Activated naive CD8-positive, alpha-beta T cell treated with anti-CD3 and anti-CD28 coated beads, Interleukin-2, amount 50 U/mL, for 24 hours (primary cell): ENCODE measurements at regions not wholly inside any gene's neighbourhood (a gene's known extent, or its start where the extent isn't known, plus 50 kb on each side); places are given as distances from the start of the nearest gene placed in this dataset.

Experiments used
- ATAC-seq: fragments of 150-1000 bp; cut with Tn5 transposase; one replicate; pipeline ENCODE4 v1.10.0; 2021
- DNase-seq: peaks from one replicate; pipeline ENCODE4 v3.0.0; 2021
- H3K27ac Mint-ChIP-seq: one replicate; pipeline ENCODE4 v1.8.0; 2021; ENCODE audit warnings: mild to moderate bottlenecking, mixed read lengths
- H3K27me3 Mint-ChIP-seq: one replicate; pipeline ENCODE4 v1.8.0; 2021; ENCODE audit warnings: mixed read lengths
- H3K36me3 Mint-ChIP-seq: one replicate; pipeline ENCODE4 v1.8.0; 2021; ENCODE audit warnings: low read depth, mixed read lengths
- H3K4me1 Mint-ChIP-seq: one replicate; pipeline ENCODE4 v1.8.0; 2021; ENCODE audit warnings: mixed read lengths
- H3K4me3 Mint-ChIP-seq: one replicate; pipeline ENCODE4 v1.8.0; 2021; ENCODE audit warnings: mild to moderate bottlenecking, moderate library complexity, mixed read lengths
- H3K9me3 Mint-ChIP-seq: one replicate; pipeline ENCODE4 v1.8.0; 2021; ENCODE audit warnings: mixed read lengths

DNA sequence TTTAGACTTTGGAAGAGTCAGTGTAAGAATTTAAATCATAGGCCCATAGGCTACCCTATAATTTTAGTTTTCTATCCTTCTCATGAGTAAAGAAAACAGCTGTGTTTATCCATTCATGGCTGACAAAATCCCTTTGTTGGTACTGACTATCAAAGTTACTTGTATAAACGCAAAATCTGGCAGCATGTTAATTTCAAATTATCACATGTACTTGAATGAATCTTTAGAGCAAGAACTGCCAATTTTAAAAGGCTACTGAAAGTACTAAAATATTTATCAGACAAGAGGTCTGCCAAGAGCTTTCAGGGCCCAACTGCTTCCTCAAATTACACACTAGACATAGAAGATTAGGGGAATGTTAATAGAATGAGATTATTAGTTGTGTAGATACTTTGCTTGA is 66.6 kb downstream of the MYL12B start:
- H3K4me1 Mint-ChIP-seq = peaks cover 6% of the 10 kb centered on the region
- H3K27me3 Mint-ChIP-seq = peaks cover 4% of the 10 kb centered on the region
- no peaks in the 10 kb centered on the region for H3K36me3 Mint-ChIP-seq
- ATAC-seq = no peak
- no peaks in the 10 kb centered on the region for H3K9me3 Mint-ChIP-seq
- no peak overlapping the region for H3K4me3 Mint-ChIP-seq
- DNase-seq = no peak
- no peak overlapping the region for H3K27ac Mint-ChIP-seq

DNA sequence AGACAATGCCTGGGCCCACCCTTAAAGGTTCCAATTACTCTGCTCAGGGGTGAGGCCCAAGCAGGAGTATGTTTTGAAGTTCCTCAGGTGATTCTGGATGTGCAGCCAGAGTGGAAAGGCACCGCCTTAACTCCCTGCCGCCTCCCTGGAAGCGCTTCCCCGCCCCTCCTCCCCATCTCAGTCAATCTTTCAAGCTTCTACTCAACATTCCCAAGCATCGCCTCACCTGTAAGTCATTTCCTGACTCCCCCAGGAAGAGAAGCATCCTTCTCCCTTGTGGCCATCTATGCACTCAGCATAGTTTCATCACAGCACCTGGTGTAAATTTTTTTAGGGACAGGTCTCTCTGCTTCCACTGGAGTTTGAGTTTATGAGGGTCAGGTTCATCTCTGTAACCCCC is 67.5 kb downstream of the MYL12B start:
- H3K36me3 Mint-ChIP-seq = no peaks in the 10 kb centered on the region
- H3K27ac Mint-ChIP-seq = no peak overlapping the region
- H3K4me1 Mint-ChIP-seq = no peaks in the 10 kb centered on the region
- H3K4me3 Mint-ChIP-seq = no peak overlapping the region
- peaks cover 1% of the 10 kb centered on the region for H3K27me3 Mint-ChIP-seq
- H3K9me3 Mint-ChIP-seq = no peaks in the 10 kb centered on the region
- DNase-seq (no peak), ATAC-seq (no peak)

DNA sequence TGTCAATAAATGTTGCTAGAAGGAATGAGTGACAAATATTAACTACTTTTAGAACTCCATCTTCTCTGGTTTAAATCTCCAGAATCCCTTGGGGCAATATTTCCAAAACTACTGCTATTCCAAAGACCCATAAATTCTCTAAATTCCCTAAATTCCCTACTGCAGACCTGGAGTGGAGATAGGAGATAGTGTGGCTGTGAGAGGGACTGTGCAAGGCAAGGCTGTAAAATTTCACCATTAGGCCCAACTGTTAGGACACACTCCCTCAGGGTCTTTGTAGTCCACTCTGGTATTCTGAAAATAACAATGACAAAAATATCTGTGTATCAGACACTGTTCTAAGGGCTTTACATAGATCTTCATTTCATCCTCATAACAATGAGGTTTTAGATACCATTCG is 67.9 kb downstream of the MYL12B start:
- Mint-ChIP-seq H3K27ac (no peak overlapping the region), H3K4me3 (no peak overlapping the region), H3K4me1 (no peaks in the 10 kb centered on the region), H3K36me3 (no peaks in the 10 kb centered on the region), H3K27me3 (peaks cover 1% of the 10 kb centered on the region), H3K9me3 (no peaks in the 10 kb centered on the region)
- ATAC-seq = no peak
- DNase-seq = no peak

DNA sequence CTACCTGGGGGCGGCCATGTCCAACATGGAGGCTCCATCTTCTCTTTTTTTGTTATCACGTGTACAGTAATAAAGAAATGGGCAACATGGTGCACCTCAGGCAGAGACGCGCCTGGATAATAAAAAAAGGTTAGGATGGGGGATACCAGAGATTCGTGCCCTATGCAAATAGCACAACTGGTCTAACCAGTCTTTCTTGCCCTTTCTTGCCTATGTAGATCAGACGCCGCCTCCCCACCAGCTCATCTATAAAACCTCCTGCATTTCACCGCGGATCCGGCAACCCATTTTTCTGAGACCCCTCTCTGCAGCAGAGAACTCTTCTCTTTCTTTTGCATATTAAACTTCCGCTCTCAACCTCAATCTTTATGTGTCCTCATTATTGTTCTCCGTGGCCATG is 68.7 kb downstream of the MYL12B start:
- peaks cover 1% of the 10 kb centered on the region for H3K27me3 Mint-ChIP-seq
- DNase-seq (no peak), ATAC-seq (no peak)
- H3K27ac Mint-ChIP-seq = no peak overlapping the region
- H3K4me1 Mint-ChIP-seq = no peaks in the 10 kb centered on the region
- no peak overlapping the region for H3K4me3 Mint-ChIP-seq
- H3K9me3 Mint-ChIP-seq = no peaks in the 10 kb centered on the region
- no peaks in the 10 kb centered on the region for H3K36me3 Mint-ChIP-seq

DNA sequence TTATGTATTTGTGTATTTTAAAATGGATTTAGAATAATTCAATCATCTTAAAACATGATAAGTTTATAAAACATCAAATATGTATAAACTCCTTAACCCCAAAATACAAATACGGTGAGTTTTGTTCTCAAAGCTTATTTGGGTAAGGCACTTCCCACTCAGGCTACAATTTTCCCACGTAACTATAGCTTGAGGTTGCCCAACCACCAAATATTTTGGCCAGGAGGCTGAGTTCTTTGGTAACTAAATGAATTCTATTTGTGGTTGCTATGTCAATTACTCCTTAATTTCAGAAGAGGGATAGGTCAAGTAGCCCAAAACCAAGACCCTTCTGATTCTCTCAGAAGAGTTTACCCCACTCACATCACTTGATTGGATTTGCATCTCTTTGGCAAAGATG is 70.4 kb downstream of the MYL12B start:
- Mint-ChIP-seq H3K27me3 (peaks cover 1% of the 10 kb centered on the region), H3K4me3 (no peak overlapping the region), H3K36me3 (no peaks in the 10 kb centered on the region), H3K27ac (no peak overlapping the region), H3K9me3 (no peaks in the 10 kb centered on the region), H3K4me1 (no peaks in the 10 kb centered on the region)
- ATAC-seq = no peak
- DNase-seq = no peak

DNA sequence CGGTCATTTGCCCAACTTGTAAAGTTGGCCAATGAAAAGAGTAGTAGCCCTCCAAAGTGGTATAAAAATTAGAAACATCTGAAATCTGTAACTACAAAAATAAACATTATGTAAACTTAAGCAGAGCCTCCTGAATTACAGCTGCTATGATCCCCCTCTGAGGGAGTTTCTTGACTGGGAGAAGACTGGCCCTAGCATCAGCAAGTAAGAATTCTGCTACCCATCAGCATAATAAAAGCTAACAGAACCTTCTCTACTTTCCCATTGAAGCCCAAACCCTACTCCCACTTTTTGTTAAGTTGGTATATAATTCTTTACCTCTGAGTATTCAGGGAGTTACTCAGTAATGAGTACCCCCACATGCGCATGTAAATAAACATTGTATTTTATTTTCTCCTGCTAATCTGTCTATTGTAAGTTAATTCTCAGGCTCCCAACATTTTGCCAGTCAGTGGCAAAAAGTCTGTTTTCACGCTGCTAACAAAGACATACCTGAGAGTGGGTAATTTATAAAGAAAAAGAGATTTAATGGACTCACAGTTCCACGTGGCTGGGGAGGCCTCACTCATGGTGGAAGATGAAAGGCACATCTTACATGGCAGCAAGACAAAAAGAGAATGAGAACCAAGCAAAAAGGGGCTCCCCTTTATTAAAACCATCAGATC is 71.3 kb downstream of the MYL12B start:
- peaks cover 1% of the 10 kb centered on the region for H3K27me3 Mint-ChIP-seq
- no peak for DNase-seq
- H3K4me1 Mint-ChIP-seq = no peaks in the 10 kb centered on the region
- no peak for ATAC-seq
- no peak overlapping the region for H3K4me3 Mint-ChIP-seq
- H3K36me3 Mint-ChIP-seq = no peaks in the 10 kb centered on the region
- no peak overlapping the region for H3K27ac Mint-ChIP-seq
- no peaks in the 10 kb centered on the region for H3K9me3 Mint-ChIP-seq

DNA sequence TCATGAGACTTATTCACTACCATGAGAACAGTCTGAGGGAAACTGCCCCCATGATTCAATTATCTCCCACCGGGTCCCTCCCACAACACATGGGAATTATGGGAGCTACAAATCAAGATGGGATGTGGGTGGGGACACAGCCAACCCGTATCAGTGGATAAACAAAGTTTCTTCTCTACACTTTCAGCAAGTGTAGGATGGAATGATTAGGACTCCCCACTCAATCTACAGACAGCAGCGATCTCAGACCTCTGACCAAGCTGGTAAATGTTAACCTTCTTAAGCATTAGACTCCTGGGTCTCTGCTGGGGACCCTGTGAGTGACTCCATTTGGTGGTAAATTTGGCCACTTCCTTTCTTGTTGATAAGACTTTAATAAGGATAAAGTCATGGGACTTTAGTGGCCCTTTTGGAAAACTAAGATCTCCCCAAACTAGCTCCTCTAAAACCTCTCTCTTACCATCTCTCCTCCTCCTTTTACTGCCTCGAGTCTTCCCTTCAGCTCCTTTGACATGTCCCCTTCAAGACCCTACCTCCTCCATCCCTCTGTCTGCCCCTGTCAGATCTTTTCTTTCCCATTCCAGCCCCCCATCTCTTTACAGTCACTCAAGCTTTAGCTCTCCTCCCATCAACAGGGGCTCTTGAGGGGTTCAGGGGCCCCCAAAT is 71.9 kb downstream of the MYL12B start:
- H3K4me1 Mint-ChIP-seq = no peaks in the 10 kb centered on the region
- no peaks in the 10 kb centered on the region for H3K36me3 Mint-ChIP-seq
- no peak for ATAC-seq
- no peak for DNase-seq
- no peaks in the 10 kb centered on the region for H3K9me3 Mint-ChIP-seq
- no peak overlapping the region for H3K27ac Mint-ChIP-seq
- H3K27me3 Mint-ChIP-seq = peaks cover 1% of the 10 kb centered on the region
- no peak overlapping the region for H3K4me3 Mint-ChIP-seq

DNA sequence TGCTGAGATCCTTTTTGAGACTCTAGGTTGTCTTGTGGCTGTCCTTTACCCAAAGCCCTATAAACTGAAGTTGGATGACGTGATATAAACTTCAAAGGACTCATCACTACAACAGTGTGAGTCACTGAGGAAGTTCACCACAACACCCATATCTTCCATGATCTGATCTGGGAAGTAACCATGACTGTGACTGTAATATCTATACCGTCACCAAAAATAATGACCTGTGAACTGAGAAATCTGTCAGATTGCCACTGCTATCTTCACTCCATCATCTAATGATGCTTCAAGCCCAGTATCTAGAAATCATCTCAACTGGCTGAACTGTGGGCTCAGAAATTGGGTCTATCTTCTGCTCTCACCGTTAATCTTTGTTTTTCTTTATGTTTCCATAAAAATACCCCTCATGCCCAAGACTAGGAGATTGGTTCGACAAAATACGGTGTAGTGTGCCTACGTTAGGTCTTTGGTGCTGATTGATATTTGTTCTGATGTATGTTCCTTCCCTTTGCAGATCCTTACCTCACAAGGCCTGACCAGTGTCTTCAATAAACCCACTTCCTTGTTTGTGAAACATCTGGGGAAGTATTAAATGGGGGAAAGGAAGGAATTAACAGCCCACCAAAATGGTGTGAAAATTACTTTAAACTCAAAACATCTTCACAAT is 78.2 kb downstream of the MYL12B start:
- H3K4me1 Mint-ChIP-seq = peaks cover 14% of the 10 kb centered on the region

DNA sequence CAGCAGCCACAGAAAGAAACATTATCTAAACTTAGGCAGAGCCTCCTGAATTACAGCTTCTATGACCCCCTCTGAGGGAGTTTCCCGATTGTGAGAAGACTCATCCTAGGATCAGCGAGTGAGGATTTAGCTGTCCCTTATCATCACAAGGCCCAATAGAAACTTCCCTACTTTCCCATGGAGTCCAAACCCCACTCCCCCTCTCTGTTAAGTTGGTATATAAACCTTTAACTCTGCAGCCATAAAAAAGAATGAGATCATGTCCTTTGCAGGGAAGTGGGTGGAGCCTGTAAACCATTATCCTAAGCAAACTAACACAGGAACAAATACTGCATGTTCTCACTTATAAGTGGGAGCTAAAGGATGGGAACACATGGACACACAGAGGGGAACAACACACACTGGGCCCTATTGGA is 78.8 kb downstream of the MYL12B start:
- DNase-seq (no peak), ATAC-seq (no peak)
- Mint-ChIP-seq H3K36me3 (no peaks in the 10 kb centered on the region), H3K27me3 (no peaks in the 10 kb centered on the region), H3K27ac (no peak overlapping the region), H3K4me1 (peaks cover 14% of the 10 kb centered on the region), H3K9me3 (no peaks in the 10 kb centered on the region), H3K4me3 (no peak overlapping the region)

More for the DNA sequence above, 78.2 kb downstream of the MYL12B start:
- peak; percentile 97 for ATAC-seq
- peak overlapping the region; percentile 1 for H3K27ac Mint-ChIP-seq
- DNase-seq = no peak
- no peaks in the 10 kb centered on the region for H3K36me3 Mint-ChIP-seq
- H3K27me3 Mint-ChIP-seq = no peaks in the 10 kb centered on the region
- no peaks in the 10 kb centered on the region for H3K9me3 Mint-ChIP-seq
- no peak overlapping the region for H3K4me3 Mint-ChIP-seq

DNA sequence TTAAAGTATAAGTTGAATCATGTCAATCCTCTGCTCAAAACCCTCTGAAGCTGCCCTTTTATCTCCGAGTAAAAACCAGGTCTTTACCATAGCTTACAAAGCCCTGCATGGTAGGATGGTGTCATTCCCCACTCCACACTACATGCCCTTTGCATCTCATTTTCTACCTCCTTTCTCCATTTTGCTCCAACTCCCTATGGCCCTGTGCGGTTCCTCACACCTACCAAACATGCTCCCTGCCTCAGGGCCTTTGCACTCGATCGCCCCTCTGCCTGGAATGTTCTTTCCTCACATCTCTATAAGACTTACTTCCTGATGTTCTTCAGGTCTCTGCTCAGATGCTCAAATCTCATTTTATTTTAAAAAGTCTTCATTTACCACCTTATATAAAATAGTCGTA is 80.7 kb downstream of the MYL12B start:
- no peak overlapping the region for H3K27ac Mint-ChIP-seq
- H3K27me3 Mint-ChIP-seq = peaks cover 6% of the 10 kb centered on the region
- no peak for ATAC-seq
- H3K4me1 Mint-ChIP-seq = peaks cover 14% of the 10 kb centered on the region
- no peak overlapping the region for H3K4me3 Mint-ChIP-seq
- no peak for DNase-seq
- no peaks in the 10 kb centered on the region for H3K9me3 Mint-ChIP-seq
- no peaks in the 10 kb centered on the region for H3K36me3 Mint-ChIP-seq

DNA sequence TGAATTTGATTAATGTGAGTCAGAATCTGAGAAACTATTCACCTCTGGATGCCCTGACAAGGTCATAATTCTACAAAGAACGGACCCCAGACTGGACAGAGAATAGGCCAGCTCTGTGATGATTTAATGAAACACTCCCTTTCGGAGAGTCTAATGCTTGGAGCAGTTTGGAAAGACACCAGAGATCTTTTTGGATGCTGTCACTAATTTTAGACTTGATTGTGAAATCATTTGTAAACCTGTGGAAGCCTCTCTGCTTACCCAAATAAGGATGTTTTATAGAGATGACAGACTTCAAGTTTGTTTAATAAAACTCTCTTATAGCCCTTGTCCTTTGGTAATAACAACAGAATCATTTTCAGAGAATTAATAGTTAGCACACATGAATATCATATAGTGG is 83.5 kb downstream of the MYL12B start:
- ATAC-seq (no peak), DNase-seq (no peak)
- no peaks in the 10 kb centered on the region for H3K36me3 Mint-ChIP-seq
- H3K27me3 Mint-ChIP-seq = peaks cover 6% of the 10 kb centered on the region
- H3K4me1 Mint-ChIP-seq = peaks cover 4% of the 10 kb centered on the region
- no peaks in the 10 kb centered on the region for H3K9me3 Mint-ChIP-seq
- no peak overlapping the region for H3K4me3 Mint-ChIP-seq
- no peak overlapping the region for H3K27ac Mint-ChIP-seq

DNA sequence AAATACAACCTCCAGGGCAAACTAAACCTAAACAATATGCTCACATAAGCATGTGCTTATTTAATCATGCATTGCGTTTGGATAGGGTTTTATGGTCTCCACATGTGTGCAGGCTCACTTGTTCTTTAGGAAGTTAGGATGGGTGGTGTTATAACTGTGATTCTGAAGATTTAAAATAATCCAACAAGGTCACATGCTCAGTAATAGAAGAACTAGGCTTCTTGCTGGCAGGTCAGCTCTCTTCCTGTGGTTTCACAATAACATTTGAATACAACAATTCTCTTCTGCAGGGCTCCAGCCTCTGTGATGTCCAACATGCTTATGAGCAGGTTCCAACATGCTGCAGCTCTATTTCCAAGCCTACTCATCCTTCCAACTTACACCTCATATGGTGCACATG is 84.0 kb downstream of the MYL12B start:
- DNase-seq = no peak
- no peak overlapping the region for H3K27ac Mint-ChIP-seq
- no peaks in the 10 kb centered on the region for H3K36me3 Mint-ChIP-seq
- H3K4me1 Mint-ChIP-seq = no peaks in the 10 kb centered on the region
- no peak overlapping the region for H3K4me3 Mint-ChIP-seq
- H3K9me3 Mint-ChIP-seq = no peaks in the 10 kb centered on the region
- ATAC-seq = no peak
- H3K27me3 Mint-ChIP-seq = peaks cover 6% of the 10 kb centered on the region

DNA sequence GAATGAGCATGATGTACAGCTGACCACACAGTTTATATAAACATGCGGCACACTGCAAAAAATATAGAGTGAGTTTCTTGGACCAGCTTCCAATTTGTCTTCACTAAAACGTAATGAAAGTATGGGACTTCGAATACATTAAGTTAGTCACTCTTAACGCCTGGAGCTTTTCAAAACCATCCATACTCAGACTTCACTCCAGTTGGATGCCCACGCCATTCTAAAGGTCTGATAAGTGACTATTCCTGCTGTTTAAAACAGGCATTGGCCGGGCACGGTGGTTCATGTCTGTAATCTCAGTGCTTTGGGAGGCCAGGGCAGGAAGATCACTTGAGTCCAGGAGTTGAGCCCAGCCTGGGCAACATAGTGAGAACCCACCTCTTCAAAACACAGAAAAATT is 84.6 kb downstream of the MYL12B start:
- no peaks in the 10 kb centered on the region for H3K36me3 Mint-ChIP-seq
- H3K27ac Mint-ChIP-seq = no peak overlapping the region
- peaks cover 6% of the 10 kb centered on the region for H3K27me3 Mint-ChIP-seq
- no peak for DNase-seq
- no peak for ATAC-seq
- H3K4me1 Mint-ChIP-seq = no peaks in the 10 kb centered on the region
- no peak overlapping the region for H3K4me3 Mint-ChIP-seq
- H3K9me3 Mint-ChIP-seq = no peaks in the 10 kb centered on the region

DNA sequence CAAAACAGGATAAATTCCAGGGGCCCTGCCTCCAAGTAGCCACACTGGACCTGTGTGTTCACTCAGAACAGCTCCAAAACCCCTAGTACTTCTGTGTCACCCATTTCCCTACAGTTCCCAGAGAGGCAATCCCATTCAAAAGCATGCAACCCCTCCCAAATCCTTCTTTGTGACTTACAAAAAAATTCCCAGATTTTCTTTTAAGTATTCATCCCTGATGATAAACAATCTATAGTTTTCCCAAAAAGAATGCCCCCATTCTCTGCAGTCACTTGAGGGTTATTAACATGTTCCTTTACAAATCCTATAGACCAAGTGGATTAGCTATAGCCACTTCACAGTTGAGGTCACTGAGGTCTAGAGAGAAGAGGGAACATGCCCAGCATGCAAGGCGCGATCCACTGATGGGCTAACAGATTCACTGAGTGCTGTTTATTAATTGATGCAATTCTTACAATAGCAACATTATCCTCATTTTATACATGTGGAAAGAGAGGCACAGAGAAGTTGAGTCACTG is 85.4 kb downstream of the MYL12B start:
- ATAC-seq (no peak), DNase-seq (no peak)
- Mint-ChIP-seq H3K4me1 (no peaks in the 10 kb centered on the region), H3K4me3 (no peak overlapping the region), H3K27me3 (peaks cover 6% of the 10 kb centered on the region), H3K36me3 (no peaks in the 10 kb centered on the region), H3K27ac (no peak overlapping the region), H3K9me3 (no peaks in the 10 kb centered on the region)

DNA sequence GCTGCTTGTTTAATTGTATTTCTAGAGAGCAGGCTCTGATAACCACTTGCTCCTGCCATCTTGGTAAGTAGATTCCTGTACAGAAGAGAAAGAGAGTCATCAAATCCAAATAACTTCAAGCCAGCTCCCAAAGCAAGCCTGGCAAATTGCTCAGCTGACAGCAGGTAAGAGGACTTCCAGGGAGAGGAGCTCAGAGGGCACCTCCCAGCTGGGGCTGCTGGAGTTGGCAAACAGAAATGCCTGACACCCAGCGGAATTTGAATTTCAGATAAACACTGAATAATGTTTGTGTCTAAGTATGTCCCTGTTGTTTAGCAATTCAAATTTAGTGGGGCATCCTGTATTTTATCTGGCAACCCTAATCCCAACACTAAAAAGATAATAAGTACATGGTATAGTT is 86.2 kb downstream of the MYL12B start:
- DNase-seq = no peak
- Mint-ChIP-seq H3K9me3 (no peaks in the 10 kb centered on the region), H3K36me3 (no peaks in the 10 kb centered on the region), H3K27me3 (peaks cover 6% of the 10 kb centered on the region), H3K4me1 (no peaks in the 10 kb centered on the region), H3K27ac (no peak overlapping the region), H3K4me3 (no peak overlapping the region)
- ATAC-seq = no peak
